Chondrocyte (in vitro differentiated cells): ENCODE measurements at regions not wholly inside any gene's neighbourhood (a gene's known extent, or its start where the extent isn't known, plus 50 kb on each side); places are given as distances from the start of the nearest gene placed in this dataset.

Source experiments
- DNase-seq: peaks from one replicate; pipeline ENCODE4 v3.0.0; 2021; ENCODE audit warnings: mixed read lengths, low spot score
- H3K27ac Mint-ChIP-seq: one replicate; pipeline ENCODE4 v1.8.0; 2021; ENCODE audit warnings: mild to moderate bottlenecking, moderate library complexity, mixed read lengths; ENCODE audit not compliant: unreplicated experiment
- H3K27me3 Mint-ChIP-seq: 2 replicates; pipeline ENCODE4 v1.8.0; 2021; ENCODE audit warnings: low read depth, mixed read lengths
- H3K36me3 Mint-ChIP-seq: 2 replicates; pipeline ENCODE4 v1.8.0; 2021; ENCODE audit warnings: low read depth, mixed read lengths
- H3K4me1 Mint-ChIP-seq: 2 replicates; pipeline ENCODE4 v1.8.0; 2021; ENCODE audit warnings: low read depth, mild to moderate bottlenecking, mixed read lengths
- H3K4me3 Mint-ChIP-seq: one replicate; pipeline ENCODE4 v1.8.0; 2021; ENCODE audit warnings: mild to moderate bottlenecking, moderate library complexity, mixed read lengths; ENCODE audit not compliant: unreplicated experiment
- H3K9me3 Mint-ChIP-seq: 2 replicates; pipeline ENCODE4 v1.8.0; 2021; ENCODE audit warnings: low read depth, mixed read lengths
- CTCF ChIP-seq: fragments of 200-600 bp; sonication (generic); IDR thresholded peaks from 2 replicates; pipeline ENCODE4 v1.5.0; 2021; ENCODE audit warnings: antibody characterized with exemption, mild to moderate bottlenecking, moderate library complexity

- no peak for TF ChIP-seq CTCF
- Mint-ChIP-seq H3K9me3 (peaks cover 5% of the 10 kb centered on the region), H3K4me1 (no peaks in the 10 kb centered on the region), H3K36me3 (no peaks in the 10 kb centered on the region), H3K27ac (no peak overlapping the region), H3K27me3 (no peaks in the 10 kb centered on the region), H3K4me3 (no peak overlapping the region)
- no peak for DNase-seq
These were observed 192.2 kb downstream of the SH2D4B start for GRCh38 chr10:80729896-80730295.

GRCh38 chr10:80730522-80730921 lies 192.8 kb downstream of the SH2D4B start:
- Mint-ChIP-seq H3K36me3 (no peaks in the 10 kb centered on the region), H3K4me1 (no peaks in the 10 kb centered on the region), H3K9me3 (peaks cover 4% of the 10 kb centered on the region), H3K4me3 (no peak overlapping the region), H3K27ac (no peak overlapping the region), H3K27me3 (no peaks in the 10 kb centered on the region)
- no peak for TF ChIP-seq CTCF
- no peak for DNase-seq

GRCh38 chr10:80734589-80734988 lies 196.9 kb downstream of the SH2D4B start:
- H3K4me1 Mint-ChIP-seq = no peaks in the 10 kb centered on the region
- TF ChIP-seq CTCF = no peak
- H3K27ac Mint-ChIP-seq = no peak overlapping the region

DNA sequence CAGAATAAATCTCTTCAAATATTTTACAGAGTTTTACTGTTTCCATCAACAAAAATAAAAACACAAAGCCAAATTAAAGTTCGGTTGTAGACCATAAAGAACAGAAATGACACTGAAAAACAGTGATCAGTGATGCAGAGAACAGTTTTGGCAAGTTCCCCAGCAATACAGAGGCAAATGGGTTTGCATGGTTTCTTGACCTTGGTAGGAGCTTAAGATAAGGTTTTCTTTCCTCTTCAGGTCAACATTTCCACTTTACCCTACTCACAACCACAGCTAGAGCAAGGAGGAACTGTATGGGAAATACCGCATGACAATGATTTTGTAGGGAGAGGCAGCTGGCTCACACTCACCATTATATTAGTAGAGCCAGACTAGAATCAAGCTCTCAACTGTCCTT lies 199.5 kb downstream of the SH2D4B start:
- Mint-ChIP-seq H3K27ac (no peak overlapping the region), H3K36me3 (no peaks in the 10 kb centered on the region), H3K4me1 (no peaks in the 10 kb centered on the region), H3K9me3 (no peaks in the 10 kb centered on the region), H3K27me3 (peaks cover 10% of the 10 kb centered on the region), H3K4me3 (no peak overlapping the region)
- TF ChIP-seq CTCF = no peak
- DNase-seq = no peak

More at GRCh38 chr10:80734589-80734988, 196.9 kb downstream of the SH2D4B start:
- H3K9me3 Mint-ChIP-seq = no peaks in the 10 kb centered on the region
- H3K4me3 Mint-ChIP-seq = no peak overlapping the region
- H3K36me3 Mint-ChIP-seq = no peaks in the 10 kb centered on the region
- no peak for DNase-seq
- peaks cover 6% of the 10 kb centered on the region for H3K27me3 Mint-ChIP-seq

- Mint-ChIP-seq H3K9me3 (no peaks in the 10 kb centered on the region), H3K27ac (no peak overlapping the region)
These were observed 201.6 kb downstream of the SH2D4B start for GRCh38 chr10:80739328-80739727.

More at GRCh38 chr10:80739328-80739727, 201.6 kb downstream of the SH2D4B start:
- Mint-ChIP-seq H3K4me1 (no peaks in the 10 kb centered on the region), H3K4me3 (no peak overlapping the region), H3K36me3 (no peaks in the 10 kb centered on the region), H3K27me3 (peaks cover 10% of the 10 kb centered on the region)
- no peak for TF ChIP-seq CTCF
- DNase-seq = no peak
